ENCODE measurements at regions not wholly inside any gene's neighbourhood (a gene's known extent, or its start where the extent isn't known, plus 50 kb on each side); places are given as distances from the start of the nearest gene placed in this dataset.
A peak's percentile ranks its signal among the peaks of the same experiment; 100 is the strongest.

- no peak overlapping the region; the same call in 1 of the 2 replicates for H3K14ac ChIP-seq (ENCODE audit: insufficient read depth, low read length)
- H2BK120ac ChIP-seq (ENCODE audit: low read depth, low read length, poor library complexity, severe bottlenecking) = no peak overlapping the region
- H3K23me2 ChIP-seq (ENCODE audit: insufficient read length, low read depth, low read length, poor library complexity, severe bottlenecking) = no peaks in the 10 kb centered on the region
- no peaks in the 10 kb centered on the region for H3K9me3 ChIP-seq (ENCODE audit: control insufficient read depth, low read depth, low read length)
- no peak overlapping the region for H3K4ac ChIP-seq (ENCODE audit: low read depth, low read length)
- H4K20me1 ChIP-seq (ENCODE audit: control insufficient read depth, insufficient read depth, insufficient read length) = no peaks in the 10 kb centered on the region
- DNase-seq = no peak
- no peak overlapping the region for H3K4me2 ChIP-seq (ENCODE audit: insufficient read depth, insufficient read length, low read length)
- no peak overlapping the region for H2BK5ac ChIP-seq (ENCODE audit: insufficient read length, low read length)
- H3K79me1 ChIP-seq (ENCODE audit: insufficient read depth, low read depth, low read length, poor library complexity, severe bottlenecking) = peaks cover 12% of the 10 kb centered on the region
- H3K23ac ChIP-seq (ENCODE audit: insufficient read length, low read depth, low read length) = no peak overlapping the region
- H3T11ph ChIP-seq (ENCODE audit: low read length) = no peak overlapping the region
- no peak for TF ChIP-seq CTCF (conservative IDR thresholded peaks at IDR 0.05)
- H3K9me3 Mint-ChIP-seq = no peaks in the 10 kb centered on the region
- no CpG with 5 or more reads among the region's 6 CpGs for WGBS (ENCODE audit: extremely low coverage, insufficient read length, low lambda C conversion rate)
- no peak overlapping the region for H4K8ac ChIP-seq (replicated peaks; ENCODE audit: insufficient read length, low read depth, low read length)
- no peak overlapping the region for H3K18ac ChIP-seq (ENCODE audit: insufficient read length, low read depth, low read length)
- H3K27ac Mint-ChIP-seq = peak overlapping the region; percentile 45 to 85 (median 49); a peak in 5 of 7 replicates
- H3K4me1 Mint-ChIP-seq = peaks cover 76 to 84% of the 10 kb centered on the region in 2 experiments
- no peak overlapping the region for H2AK5ac ChIP-seq (ENCODE audit: insufficient read length, low read length)
- H3K27me3 ChIP-seq (ENCODE audit: insufficient read depth, low read length) = no peaks in the 10 kb centered on the region
- H3K27me3 Mint-ChIP-seq (ENCODE audit: low read depth) = no peaks in the 10 kb centered on the region
- peaks cover 48% of the 10 kb centered on the region for H3K79me2 ChIP-seq (ENCODE audit: insufficient read depth, low read length)
- H2AFZ ChIP-seq (ENCODE audit: low read length) = no peak overlapping the region
- H3K4me1 ChIP-seq (ENCODE audit: insufficient read depth, low read length) = peaks cover 45% of the 10 kb centered on the region; the same call in 1 of the 2 replicates
- H2BK20ac ChIP-seq (ENCODE audit: low read depth, low read length, poor library complexity, severe bottlenecking) = no peak overlapping the region
- H3K36me3 Mint-ChIP-seq (ENCODE audit: insufficient read depth in 1 of 3, low read depth in 3 of 3) = peaks cover 8 to 9% (median 8%) of the 10 kb centered on the region in 3 experiments; a peak in 6 of 7 replicates
- H3K27ac ChIP-seq (ENCODE audit: insufficient read length, low read depth, low read length) = no peak overlapping the region
- no peak overlapping the region for H3K56ac ChIP-seq (ENCODE audit: insufficient read length, low read depth, low read length)
- H4K5ac ChIP-seq (ENCODE audit: insufficient read length, low read depth, low read length) = no peak overlapping the region
- no peak overlapping the region for H4K91ac ChIP-seq (ENCODE audit: insufficient read length, low read depth, low read length)
- no peak overlapping the region for H2BK12ac ChIP-seq (ENCODE audit: insufficient read length, low read depth, low read length)
- no peak overlapping the region for H3K4me3 Mint-ChIP-seq
- H3K9ac ChIP-seq (ENCODE audit: extremely low read depth, insufficient read length, low read length) = no peak overlapping the region
- no peak overlapping the region for H2BK15ac ChIP-seq (ENCODE audit: low read depth, low read length)
Measured at GRCh38 chr3:72381584-72381983, 466.7 kb downstream of the SHQ1 start.

Data from H9 (cell line).